ENCODE measurements at regions not wholly inside any gene's neighbourhood (a gene's known extent, or its start where the extent isn't known, plus 50 kb on each side); places are given as distances from the start of the nearest gene placed in this dataset.

DNA sequence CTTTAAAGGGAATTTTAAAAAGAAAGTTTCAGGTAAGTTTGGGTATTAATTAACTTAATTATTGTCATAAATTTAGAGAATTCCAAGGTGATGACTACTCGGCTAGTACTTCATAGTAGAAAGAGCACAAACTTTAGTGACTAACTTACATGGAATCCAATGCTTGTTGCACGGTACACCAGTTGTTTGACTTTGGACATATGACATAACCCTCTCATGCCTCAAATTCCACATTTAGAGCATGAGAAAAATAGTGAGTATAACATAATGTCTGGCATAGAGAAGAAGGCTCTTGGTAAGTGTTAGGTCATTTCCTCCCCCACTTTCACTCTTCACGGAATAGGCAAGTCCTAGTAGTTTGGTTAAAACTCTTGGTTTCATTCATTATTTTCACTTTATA, 1249.4 kb upstream of the SLC10A2 start:
- DNase-seq (ENCODE audit: low read depth), result no peak

DNA sequence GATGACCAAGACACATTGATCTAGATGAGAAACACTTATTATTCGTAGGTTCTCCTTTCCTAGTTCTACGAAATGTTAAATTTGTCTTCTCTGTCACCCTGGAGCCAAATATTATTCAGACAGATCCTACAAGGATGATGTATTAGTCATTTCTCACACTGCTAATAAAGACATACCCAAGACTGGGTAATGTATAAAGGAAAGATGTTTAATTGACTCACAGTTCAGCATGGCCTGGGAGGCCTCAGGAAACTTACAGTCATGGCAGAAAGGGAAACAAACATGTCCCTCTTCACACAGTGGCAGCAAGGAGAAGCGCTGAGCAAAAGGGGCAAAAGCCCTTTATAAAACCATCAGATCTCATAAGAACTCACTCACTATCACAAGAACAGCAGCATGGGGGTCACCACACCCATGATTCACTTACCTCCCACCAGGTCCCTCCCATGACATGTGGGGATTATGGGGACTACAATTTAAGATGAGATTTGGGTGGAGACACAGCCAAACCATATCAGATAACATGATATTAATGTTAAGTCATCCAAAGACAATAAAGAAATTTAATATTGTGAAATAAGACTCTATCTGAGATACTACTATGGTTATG, 1248.8 kb upstream of the SLC10A2 start:
- no peak for DNase-seq (ENCODE audit: low read depth)

DNA sequence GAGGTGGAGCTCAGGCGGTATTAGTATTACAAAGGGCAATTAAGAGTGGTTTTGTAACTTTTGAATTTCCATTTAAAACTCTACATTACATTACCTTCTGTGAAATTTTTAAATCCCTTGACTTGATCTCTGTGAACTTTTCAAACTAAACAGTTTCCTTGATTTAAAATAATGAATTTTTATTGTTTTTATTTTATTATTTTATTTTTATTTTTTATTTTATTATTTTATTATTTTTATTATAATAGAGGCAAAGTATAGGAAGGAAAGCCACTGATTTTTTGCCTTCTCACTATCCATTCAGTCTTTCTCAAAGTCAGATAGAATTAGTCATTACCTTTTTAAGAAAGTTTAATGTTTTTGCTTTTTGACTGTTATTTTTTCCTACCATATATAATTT, 1248.1 kb upstream of the SLC10A2 start:
- no peak for DNase-seq (ENCODE audit: low read depth)

DNA sequence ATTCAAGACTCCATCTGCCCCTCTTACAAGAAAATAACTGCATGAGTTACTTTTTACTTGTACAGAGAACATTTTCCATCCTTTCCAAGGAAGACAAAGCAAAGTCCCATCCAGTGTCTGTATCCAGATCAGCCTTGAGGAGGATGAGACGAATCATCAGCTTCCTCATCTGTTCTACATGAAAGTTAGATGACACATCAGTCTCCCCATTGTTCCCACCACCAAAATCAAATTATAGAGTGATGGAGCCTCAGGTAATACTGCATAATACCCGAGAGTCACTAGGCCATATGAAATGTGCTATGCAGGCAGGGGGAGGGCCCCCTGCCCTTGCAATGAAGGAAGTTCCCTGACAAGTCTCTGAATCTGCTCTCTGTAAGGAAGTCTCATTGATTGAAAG, 1244.6 kb upstream of the SLC10A2 start:
- DNase-seq (ENCODE audit: low read depth), result no peak

DNA sequence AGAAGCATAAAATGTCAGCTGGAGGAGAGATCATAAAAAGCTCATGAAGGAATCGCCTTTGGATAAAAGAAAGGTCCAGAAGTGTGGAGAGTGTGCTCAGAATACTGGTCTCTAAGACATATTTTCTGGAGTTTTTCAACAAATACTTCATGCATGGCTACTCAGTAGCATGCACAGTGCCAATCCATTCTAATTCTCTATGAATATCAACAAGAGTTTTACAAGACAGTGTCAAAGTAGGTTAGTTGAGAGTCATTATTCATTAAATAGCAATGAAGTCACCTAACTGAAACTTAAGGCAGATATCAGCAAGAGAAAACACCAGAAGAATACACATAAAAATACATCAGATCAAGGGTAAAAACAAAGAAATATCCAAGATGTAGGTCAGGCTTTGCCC, 1243.2 kb upstream of the SLC10A2 start:
- no peak for DNase-seq (ENCODE audit: low read depth)

DNA sequence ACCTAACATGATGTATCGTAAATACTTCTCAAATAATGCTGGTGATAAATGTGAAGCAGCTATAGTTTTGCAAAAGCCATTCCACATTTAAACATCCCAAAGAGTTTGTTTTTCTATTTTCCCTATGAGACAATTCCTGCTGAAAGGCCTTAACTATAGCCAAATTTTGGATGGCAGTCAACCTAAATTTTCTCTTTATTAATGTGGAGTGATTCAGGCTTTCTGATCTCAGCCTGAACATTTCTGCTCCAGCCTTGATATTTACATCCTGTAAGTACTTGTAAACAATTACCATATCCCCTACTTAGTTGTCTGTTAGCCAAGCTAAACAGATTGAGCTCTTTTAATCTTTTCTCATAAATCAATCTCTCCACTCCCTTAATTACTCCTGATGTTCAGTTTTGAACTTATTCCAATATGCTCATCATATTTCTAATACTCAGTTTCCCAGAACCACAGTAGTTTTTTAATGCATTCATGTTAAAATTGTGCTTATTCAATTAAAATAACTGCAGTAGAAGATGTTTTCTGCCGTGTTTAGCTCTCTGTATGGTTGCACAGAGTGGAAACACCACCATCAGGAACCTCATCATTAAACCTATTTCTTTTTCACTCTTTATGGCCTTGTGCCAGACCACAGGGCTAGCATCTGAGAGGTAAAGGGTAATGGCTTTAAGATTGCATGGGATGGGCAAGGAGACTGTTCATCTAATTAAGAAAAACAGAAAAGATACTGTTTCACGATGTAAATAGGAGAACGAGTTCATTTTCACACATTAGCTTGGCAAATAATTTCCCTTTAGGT, 1235.2 kb upstream of the SLC10A2 start:
- no peak for DNase-seq (ENCODE audit: low read depth)

DNA sequence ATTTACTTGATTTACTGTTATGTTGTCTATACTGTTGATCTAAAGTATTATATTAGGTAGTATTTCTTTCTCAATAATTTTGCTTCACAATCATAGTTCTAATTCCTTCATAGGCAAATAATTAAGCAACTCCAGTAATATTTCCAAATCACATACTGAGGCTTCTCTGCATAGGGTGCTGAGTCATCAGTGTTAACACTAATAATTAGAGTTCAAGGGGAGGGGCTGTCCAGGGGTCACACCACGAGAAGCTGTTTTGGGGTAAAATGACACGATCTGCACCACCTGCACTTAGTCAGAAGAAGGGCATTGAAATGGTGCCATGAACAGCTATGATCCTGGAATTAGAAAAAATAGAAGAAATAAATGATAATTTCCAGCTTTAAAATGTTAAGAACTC, 1230.9 kb upstream of the SLC10A2 start:
- no peak for DNase-seq (ENCODE audit: low read depth)

DNA sequence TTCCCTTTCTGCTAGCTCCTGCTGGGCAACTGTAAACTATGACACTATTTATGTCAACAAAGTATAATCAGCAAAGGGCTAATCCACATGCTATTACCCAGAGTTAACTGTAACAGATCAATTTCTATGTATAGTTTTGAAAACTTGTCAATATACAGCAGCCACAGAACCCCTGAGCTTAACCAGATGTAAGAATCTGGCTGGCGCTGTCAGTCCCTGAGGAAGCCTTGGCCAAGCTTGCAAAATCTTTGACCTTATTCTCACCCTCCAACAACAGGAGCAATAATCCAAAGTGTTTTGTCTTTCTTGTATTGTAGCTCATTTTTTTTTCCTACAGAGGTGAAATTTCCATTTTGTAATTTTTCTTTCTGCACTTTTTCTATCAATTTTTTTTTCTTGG, 1230.1 kb upstream of the SLC10A2 start:
- DNase-seq (ENCODE audit: low read depth), result no peak

DNA sequence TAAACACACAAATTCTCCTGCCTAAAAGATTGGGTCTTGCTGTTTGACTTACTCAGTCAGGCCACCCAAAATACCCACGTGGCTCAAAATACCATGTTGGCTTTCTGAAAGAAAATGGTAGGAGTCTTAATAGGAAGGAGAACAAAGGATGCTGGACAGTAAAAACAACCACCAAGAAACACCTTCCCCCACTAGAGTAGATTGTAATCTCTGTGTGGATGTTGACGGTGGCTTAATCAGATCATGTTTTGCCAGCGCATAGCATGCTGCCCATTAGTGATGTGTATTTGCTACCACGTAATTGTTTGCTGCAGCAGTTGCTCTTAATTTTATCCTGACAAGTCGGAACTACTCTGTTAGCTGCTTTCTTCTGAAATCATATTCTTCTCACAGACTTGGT, 1229.3 kb upstream of the SLC10A2 start:
- DNase-seq (ENCODE audit: low read depth), result no peak

DNA sequence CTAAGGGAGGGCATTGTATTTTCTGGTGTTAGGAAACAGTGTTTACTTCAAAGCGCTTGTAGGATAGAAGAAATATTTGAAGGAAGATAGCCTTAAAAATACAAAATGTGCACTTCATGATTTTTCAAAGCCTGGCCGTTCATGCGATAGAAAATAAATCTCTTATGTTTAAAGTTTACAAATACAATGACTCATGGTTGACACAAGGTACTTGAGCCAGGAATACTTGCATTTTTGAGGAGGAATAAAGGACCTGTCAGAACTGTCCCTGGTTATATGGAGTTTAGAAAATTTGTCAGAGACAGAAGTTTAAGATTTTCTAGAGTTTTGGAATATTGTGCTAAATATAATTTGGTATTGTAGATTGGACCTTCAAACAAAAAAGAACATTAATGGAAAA, 1223.2 kb upstream of the SLC10A2 start:
- DNase-seq (ENCODE audit: low read depth), result no peak

DNA sequence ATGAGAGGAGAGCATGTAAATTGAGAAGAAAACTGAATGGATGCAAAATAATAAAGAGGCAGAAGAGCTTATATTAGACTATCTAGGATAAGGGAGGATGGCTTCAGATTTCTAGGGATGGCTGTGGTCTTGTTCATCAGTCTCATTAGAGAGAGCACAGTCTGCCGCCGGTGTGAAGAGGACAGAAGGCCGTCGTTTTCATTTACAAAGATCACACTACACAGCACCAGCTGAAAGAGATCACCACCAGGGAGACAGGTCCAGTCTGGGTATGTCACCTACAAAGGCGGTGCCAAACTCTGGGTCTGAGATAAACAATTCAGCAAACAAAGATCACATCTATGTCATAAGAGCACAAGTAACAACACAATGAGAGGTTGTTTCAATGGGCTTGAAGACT, 1222.3 kb upstream of the SLC10A2 start:
- no peak for DNase-seq (ENCODE audit: low read depth)

DNA sequence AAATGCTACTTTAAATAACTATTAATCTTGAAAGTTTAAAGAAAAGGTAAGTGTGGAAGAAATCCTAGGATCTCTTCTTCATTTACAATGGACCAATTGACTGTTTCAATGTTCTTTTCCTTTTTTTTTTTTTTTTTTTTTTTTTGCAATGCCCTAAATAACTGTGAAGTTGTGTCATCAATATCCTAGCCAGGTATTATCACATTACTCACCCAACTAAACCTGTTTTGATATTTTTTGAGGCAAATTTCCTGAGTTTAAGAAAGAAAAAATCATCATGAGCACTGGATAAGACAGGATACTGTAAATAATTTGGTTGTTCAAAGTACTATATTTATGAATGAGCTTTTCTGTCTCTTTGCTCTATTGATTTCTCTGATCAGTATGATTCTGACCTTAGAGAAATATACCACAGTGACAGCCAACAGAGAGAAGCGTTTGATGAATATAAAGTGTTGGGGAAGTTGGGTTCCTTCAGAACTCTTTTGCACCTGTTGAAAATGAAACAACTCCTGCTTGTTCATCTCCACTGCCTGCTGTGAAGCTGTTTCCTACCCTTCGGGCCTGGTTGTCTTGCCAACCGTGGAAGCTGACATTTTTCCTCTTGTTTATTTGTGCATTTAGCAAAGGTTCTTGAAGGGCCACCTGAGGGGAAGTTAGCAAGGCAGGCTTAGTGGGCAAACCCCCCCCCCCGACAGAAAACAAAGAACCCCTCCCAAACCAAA, 1220.5 kb upstream of the SLC10A2 start:
- no peak for DNase-seq (ENCODE audit: low read depth)

DNA sequence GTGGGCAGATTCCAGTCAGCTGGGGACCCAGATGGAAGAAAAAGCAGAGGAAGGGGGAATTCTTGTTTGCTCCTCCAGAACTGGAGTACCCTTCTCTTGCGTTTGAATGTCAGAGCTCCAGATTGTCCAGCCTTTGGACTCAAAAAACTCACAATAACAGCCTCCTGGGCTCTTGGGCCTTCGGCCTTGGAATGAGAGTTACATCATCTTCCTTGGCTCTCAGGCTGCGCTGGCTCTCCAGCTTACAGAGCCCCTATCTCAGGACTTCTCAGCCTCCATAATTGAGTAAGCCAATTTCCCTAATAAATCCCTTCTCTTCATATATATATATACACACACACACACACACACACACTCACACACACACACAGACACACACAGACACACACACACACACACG, 1215.7 kb upstream of the SLC10A2 start:
- DNase-seq (ENCODE audit: low read depth), result no peak

DNA sequence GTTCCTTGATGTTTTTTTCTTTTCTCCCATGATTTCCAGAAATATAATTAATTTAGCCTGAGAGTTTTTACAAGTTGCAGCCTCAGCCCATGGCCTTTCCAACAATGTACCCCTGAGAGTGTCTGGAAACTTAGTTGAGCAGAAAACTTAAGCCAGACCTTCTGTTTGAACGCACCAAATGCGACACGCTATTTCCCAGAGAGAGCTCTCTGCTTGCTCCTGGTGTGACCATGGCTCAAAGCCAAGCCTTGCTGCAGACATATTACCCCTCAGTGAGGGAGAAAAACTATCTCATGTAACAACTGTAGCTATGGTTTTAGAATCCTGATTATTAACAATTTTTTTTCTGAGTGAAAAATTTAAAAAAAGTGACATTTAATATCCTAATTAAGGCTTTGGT, 1204.5 kb upstream of the SLC10A2 start:
- DNase-seq (ENCODE audit: low read depth), result no peak

DNA sequence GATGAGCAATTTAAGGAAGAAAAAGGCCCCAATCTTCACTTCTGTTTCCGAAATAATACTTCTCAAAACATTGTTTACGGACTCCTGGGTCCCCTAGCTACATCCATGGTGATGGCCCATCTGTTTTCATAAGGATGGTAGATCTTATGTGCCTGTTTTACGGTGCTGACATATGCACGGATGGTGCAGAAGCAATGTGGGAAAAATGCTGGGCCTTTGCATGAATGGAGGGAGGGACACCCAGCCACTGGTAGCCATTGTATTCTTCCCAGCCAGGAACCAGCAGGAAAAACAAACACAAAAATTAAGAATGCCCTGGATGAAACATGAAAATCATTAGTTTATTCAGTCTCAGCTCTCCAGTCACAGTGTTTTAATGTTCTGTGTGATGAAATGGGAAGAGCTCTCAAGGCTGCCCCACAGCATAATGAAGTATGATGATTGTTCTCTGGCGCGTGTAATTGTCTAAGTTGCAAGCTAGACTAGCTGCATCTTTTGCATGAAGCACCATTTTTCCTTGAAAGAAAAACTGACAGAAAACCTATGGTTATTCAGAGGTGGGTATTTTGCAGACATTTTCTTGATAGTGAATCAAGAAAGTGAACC, 1201.1 kb upstream of the SLC10A2 start:
- DNase-seq (ENCODE audit: low read depth), result no peak

DNA sequence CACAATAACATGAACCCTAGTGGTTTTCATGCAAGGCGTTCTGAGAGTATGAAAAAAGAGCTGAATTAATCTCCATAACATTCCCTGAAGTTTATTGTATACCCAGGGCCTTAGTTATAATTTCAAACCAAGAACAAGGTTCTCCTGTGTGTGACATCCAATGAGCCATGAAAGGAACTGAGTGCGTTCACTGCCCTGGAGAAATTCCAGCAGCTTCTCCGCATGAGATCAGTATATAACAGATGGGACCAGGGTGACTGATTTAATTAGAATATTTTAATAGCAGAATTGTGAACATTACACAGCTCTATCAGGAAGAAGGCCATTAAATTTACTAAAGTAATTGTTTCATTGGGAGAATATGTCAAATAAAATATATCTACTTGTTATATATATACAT, 1190.5 kb upstream of the SLC10A2 start:
- DNase-seq (ENCODE audit: low read depth), result no peak

DNA sequence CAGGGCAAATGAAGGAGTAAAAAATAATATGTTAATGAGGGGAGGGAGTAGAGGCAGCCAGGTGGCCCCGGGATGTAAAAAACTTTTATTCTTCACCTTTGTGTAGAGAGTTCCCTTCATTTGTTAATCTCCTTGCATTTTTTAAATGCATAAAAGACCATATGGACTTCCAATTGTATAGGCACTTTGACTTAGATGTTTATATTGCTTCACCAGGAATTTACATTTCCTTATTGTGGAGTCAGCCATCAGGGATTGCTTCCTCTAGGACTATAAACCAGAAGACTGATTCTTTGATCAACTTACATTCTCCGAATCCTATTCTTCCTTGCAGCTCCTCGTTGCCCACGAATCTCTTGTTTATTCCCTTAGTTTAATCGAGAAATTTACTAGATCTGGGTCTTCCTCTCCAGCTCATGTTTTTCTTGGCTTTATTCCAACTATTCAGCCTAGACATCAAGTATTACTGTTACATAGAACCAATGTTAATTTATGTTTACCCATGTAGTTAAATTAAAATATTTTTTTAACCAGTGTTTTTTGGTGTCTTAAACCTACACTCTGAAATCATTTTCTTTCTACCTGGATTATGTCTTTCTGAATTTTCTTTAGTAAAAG, 1187.0 kb upstream of the SLC10A2 start:
- no peak for DNase-seq (ENCODE audit: low read depth)

DNA sequence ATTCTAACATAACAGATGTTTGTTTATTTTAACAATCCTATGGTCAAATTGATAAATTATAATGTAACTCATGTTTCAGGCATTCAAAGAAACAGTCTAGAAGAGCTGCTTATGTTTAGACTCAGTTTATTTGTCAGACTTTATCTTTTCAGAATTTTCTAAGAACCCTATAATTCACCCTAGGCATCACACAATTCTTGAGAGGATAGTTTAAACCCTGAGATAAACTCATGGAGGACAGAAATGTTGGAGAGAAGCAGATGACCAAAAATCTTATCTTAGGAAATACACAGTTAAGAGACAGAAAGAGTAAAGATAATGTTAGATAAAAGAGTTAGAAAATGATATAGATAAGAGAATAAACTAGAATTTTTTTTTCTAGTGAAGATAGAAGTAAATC, 1185.7 kb upstream of the SLC10A2 start:
- DNase-seq (ENCODE audit: low read depth), result no peak

DNA sequence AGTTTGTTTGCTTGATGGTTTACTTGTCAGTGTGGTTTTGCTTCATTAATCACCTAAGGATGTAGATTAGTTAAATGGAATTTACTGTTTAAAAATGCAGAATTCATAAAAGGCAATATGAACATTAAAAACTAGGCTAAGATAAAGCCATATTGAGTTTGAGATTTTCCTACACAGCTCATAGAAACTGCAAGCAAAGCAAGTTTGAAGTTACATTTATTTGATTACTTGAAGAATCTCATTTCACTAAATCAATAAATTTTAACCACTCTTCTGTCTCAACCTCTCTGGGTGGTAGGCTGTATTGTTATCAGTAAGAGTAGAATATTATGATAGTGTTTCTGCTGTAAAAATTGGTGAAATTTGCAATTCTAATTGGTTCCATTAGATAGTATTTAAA, 1180.7 kb upstream of the SLC10A2 start:
- DNase-seq (ENCODE audit: low read depth), result no peak

DNA sequence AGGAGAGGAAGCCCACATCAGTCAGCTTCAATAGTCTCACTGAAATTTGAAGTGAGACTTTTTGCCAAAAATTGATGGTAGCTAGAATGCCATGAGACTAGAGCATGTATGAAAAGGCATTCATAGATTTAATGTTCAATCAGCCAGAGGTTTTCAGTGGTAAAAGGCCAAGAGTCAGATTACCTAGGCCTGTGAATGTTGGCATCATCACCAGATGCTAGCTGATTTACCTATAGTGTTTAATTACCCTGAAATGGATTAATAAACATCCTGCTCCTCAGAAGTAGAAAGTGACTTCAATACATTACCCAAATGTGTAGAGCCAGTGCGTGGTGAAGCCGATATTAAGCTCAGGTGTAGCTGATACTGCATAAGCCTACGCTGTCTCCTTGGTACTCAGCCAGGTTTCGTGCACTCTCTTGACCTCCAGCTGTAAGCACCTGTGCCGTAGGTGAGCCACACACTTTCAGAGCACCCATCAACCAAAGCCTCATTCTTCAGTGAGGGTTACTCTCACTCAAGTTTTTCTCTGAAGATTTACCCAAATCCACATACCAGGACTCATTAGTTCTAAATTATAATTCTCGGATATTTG, 1140.3 kb upstream of the SLC10A2 start:
- no peak for DNase-seq (ENCODE audit: low read depth)

DNA sequence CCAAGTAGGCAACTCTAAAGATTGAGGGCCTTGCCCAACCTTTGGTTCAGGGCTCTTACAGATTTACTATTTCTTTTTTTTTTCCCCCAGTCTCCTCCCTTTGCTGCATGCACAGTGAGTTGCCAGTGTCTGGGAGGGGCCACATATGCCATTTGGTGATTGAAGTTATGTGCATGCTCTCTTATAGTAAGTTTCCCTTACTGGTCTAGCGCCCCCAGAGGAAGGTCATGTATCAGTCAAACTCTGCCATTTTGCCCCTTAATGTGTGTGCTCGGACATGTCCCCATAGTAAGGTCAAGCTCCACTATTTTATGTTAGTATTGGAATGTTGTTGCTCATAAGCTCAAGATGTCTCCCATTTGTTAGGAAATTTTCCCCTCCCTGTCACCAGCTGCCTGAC, 1138.0 kb upstream of the SLC10A2 start:
- no peak for DNase-seq (ENCODE audit: low read depth)

DNA sequence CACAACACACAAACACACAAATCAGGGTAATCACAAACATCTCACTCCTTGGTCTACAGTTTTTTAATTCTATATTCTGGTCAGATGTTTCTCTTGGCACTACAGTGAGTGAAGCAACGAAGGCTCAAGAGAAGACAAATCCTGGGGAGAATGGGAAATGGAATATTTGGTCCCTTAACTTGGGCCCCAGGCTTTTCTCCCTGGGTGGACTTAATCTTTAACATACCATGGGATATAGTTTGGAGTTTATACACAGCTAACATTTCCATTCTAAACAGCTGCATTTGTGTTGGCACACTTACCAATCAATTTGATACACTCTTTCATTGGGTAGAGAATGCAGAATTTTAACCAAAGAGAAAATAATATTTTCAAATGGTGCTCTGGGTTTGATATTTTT, 1132.6 kb upstream of the SLC10A2 start:
- DNase-seq (ENCODE audit: low read depth), result no peak

Measured in GM04503 (cell line).